ENCODE measurements at regions not wholly inside any gene's neighbourhood (a gene's known extent, or its start where the extent isn't known, plus 50 kb on each side); places are given as distances from the start of the nearest gene placed in this dataset.

DNA sequence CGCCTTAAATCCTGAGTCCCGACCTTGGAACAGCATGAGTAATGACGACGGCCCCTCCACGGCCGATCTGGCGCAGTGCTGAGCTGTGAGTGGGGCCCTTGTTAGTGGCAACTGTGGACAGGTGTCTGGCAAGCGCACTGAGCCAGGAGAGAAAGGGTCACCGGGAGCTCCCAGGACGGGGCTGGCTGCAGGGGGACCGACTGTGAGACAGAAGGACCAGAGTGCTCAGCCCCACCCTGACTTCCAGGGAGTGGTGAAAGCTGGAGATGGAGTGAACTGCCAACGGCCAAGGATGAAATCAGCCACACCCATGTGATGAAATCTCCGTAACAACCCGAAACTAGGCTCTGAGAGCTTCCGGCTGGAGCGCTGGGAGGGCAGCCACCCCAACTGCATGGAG lies 228.6 kb downstream of the BRD1 start:
- Histone ChIP-seq H3K9me2 (ENCODE audit: insufficient read depth) (no peaks in the 10 kb centered on the region), H3K9me3 (ENCODE audit: low read depth) (no peaks in the 10 kb centered on the region), H3K4me1 (ENCODE audit: insufficient read depth) (no peaks in the 10 kb centered on the region), H3K27me3 (replicated peaks; ENCODE audit: insufficient read depth) (no peaks in the 10 kb centered on the region), H3K79me2 (ENCODE audit: insufficient read depth) (no peaks in the 10 kb centered on the region), H3K4me3 (no peak overlapping the region), H3F3A (ENCODE audit: insufficient read depth) (no peaks in the 10 kb centered on the region), H4K20me1 (ENCODE audit: insufficient read depth) (no peaks in the 10 kb centered on the region), H3K36me3 (ENCODE audit: low read depth) (no peaks in the 10 kb centered on the region), H3K9ac (no peak overlapping the region), H3K4me2 (ENCODE audit: unreplicated experiment) (no peak overlapping the region), H2AFZ (no peak overlapping the region), H3K27ac (no peak overlapping the region)
- WGBS, 2 experiments (ENCODE audit: low coverage in 1 of 2, low lambda C conversion rate in 2 of 2, missing lambda C conversion rate in 2 of 2) = 20 to 33% methylated on average over 16 of the region's 16 CpGs
- TF ChIP-seq EZH2phosphoT487 (IDR thresholded peaks at IDR 0.05; ENCODE audit: insufficient read depth, low read depth) (no peak), EZH2 (IDR thresholded peaks at IDR 0.05; ENCODE audit: insufficient read depth, poor library complexity, severe bottlenecking) (no peak)
- in situ Hi-C loops (cut with MboI) = no loop called here
- no peak for DNase-seq

DNA sequence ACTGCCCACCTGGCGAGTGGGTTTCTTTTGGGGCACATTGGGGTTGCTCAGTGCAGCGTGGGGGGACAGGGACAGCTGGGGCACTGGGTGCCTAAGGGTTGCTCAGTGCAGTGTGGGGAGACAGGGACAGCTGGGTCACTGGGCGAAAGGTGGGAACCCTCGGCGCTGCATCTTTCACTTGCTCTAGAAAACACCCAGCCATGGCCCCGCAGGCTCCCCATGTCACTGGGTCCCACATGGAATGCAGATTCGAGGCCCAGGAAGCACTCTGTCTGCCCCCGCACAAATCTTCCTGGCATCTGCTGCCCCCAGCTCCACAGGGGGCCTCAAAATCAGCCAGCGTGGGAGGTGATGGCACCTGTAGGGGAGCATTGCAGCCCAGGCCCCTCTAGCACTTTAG lies 229.3 kb downstream of the BRD1 start:
- H3K79me2 ChIP-seq (ENCODE audit: insufficient read depth) = no peaks in the 10 kb centered on the region
- no peaks in the 10 kb centered on the region for H3K9me2 ChIP-seq (ENCODE audit: insufficient read depth)
- no peaks in the 10 kb centered on the region for H3K36me3 ChIP-seq (ENCODE audit: low read depth)
- no peaks in the 10 kb centered on the region for H3K9me3 ChIP-seq (ENCODE audit: low read depth)
- H3K4me2 ChIP-seq (ENCODE audit: unreplicated experiment) = no peak overlapping the region
- no peak overlapping the region for H3K9ac ChIP-seq
- no peak for TF ChIP-seq EZH2 (IDR thresholded peaks at IDR 0.05; ENCODE audit: insufficient read depth, poor library complexity, severe bottlenecking)
- TF ChIP-seq EZH2phosphoT487 (IDR thresholded peaks at IDR 0.05; ENCODE audit: insufficient read depth, low read depth) = no peak
- no peaks in the 10 kb centered on the region for H3F3A ChIP-seq (ENCODE audit: insufficient read depth)
- in situ Hi-C loops (cut with MboI) = no loop called here
- no peak overlapping the region for H2AFZ ChIP-seq
- no peaks in the 10 kb centered on the region for H3K4me1 ChIP-seq (ENCODE audit: insufficient read depth)
- no peaks in the 10 kb centered on the region for H3K27me3 ChIP-seq (replicated peaks; ENCODE audit: insufficient read depth)
- WGBS, 2 experiments (ENCODE audit: low coverage in 1 of 2, low lambda C conversion rate in 2 of 2, missing lambda C conversion rate in 2 of 2) = 45 to 46% methylated on average over 7 to 9 of the region's 9 CpGs
- no peak for DNase-seq
- no peaks in the 10 kb centered on the region for H4K20me1 ChIP-seq (ENCODE audit: insufficient read depth)
- no peak overlapping the region for H3K4me3 ChIP-seq
- no peak overlapping the region for H3K27ac ChIP-seq

DNA sequence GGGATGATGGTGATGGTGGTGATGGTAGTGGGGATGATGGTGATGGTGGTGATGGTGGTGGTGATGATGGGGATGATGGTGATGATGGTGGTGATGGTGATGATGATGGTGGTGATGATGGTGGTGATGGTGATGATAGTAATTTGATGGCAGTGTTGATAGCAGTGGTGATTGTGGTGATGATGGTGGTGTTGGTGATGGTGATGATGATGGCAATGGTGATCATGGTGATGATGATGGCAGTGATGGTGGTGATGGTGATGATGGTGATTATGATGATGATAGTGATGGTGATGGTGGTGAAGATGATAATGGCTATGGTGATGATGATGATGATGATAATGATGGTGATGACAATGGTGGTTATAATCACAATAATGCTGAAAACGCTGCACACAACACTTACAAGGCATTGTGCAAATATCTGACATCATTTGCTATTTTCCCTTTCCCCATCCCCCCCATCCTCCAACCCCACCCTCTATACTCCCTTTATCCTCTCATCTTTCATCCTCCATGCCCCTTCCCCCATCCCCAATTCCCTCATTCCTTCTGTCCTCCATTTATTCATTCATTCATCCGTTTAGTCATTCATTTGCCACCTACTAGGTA lies 230.1 kb downstream of the BRD1 start:
- H3K9me2 ChIP-seq (ENCODE audit: insufficient read depth) = no peaks in the 10 kb centered on the region
- WGBS, 2 experiments (ENCODE audit: low coverage in 1 of 2, low lambda C conversion rate in 2 of 2, missing lambda C conversion rate in 2 of 2) = 4 to 27% methylated on average over 2 of the region's 2 CpGs
- H3K4me2 ChIP-seq (ENCODE audit: unreplicated experiment) = no peak overlapping the region
- no peaks in the 10 kb centered on the region for H4K20me1 ChIP-seq (ENCODE audit: insufficient read depth)
- H2AFZ ChIP-seq = no peak overlapping the region
- H3K4me1 ChIP-seq (ENCODE audit: insufficient read depth) = no peaks in the 10 kb centered on the region
- H3K36me3 ChIP-seq (ENCODE audit: low read depth) = no peaks in the 10 kb centered on the region
- H3K27ac ChIP-seq = no peak overlapping the region
- no peaks in the 10 kb centered on the region for H3K27me3 ChIP-seq (replicated peaks; ENCODE audit: insufficient read depth)
- no peaks in the 10 kb centered on the region for H3K9me3 ChIP-seq (ENCODE audit: low read depth)
- no peak for DNase-seq
- no peak overlapping the region for H3K4me3 ChIP-seq
- no peaks in the 10 kb centered on the region for H3F3A ChIP-seq (ENCODE audit: insufficient read depth)
- no peak overlapping the region for H3K9ac ChIP-seq
- in situ Hi-C loops (cut with MboI) = no loop called here
- no peak for TF ChIP-seq EZH2phosphoT487 (IDR thresholded peaks at IDR 0.05; ENCODE audit: insufficient read depth, low read depth)
- TF ChIP-seq EZH2 (IDR thresholded peaks at IDR 0.05; ENCODE audit: insufficient read depth, poor library complexity, severe bottlenecking) = no peak
- no peaks in the 10 kb centered on the region for H3K79me2 ChIP-seq (ENCODE audit: insufficient read depth)

DNA sequence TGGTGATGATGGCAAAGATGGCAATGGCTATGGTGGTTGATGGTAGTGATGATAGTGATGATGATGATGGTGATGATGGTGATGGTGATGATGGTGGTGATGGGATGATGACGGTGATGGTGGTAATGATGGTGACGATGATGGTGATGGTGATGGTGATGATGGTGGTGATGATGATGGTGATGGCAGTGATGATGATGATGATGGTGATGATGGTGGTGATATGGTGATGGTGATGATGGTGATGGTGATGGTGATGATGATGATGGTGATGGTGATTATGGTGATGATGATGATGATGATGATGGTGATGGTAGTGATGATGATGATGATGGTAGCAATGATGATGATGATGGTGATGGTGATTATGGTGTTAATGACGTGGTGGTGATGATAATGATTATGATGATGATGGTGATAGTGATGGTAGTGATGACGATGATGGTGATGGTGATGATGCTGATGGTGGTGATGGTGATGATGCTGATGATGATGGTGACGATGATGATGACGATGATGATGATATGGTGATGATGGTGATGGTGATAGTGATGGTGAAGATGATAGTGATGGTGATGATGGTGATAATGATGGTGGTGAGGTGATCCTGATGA lies 232.1 kb downstream of the BRD1 start:
- Histone ChIP-seq H2AFZ (no peak overlapping the region), H3K9me3 (ENCODE audit: low read depth) (no peaks in the 10 kb centered on the region), H3K79me2 (ENCODE audit: insufficient read depth) (no peaks in the 10 kb centered on the region), H3F3A (ENCODE audit: insufficient read depth) (no peaks in the 10 kb centered on the region), H3K4me2 (ENCODE audit: unreplicated experiment) (no peak overlapping the region), H4K20me1 (ENCODE audit: insufficient read depth) (no peaks in the 10 kb centered on the region), H3K9me2 (ENCODE audit: insufficient read depth) (no peaks in the 10 kb centered on the region), H3K36me3 (ENCODE audit: low read depth) (no peaks in the 10 kb centered on the region), H3K27ac (no peak overlapping the region), H3K4me3 (no peak overlapping the region), H3K9ac (no peak overlapping the region), H3K27me3 (replicated peaks; ENCODE audit: insufficient read depth) (no peaks in the 10 kb centered on the region), H3K4me1 (ENCODE audit: insufficient read depth) (no peaks in the 10 kb centered on the region)
- TF ChIP-seq EZH2phosphoT487 (IDR thresholded peaks at IDR 0.05; ENCODE audit: insufficient read depth, low read depth) (no peak), EZH2 (IDR thresholded peaks at IDR 0.05; ENCODE audit: insufficient read depth, poor library complexity, severe bottlenecking) (no peak)
- 36 to 46% methylated on average over 4 to 6 of the region's 6 CpGs for WGBS, 2 experiments (ENCODE audit: low coverage in 1 of 2, low lambda C conversion rate in 2 of 2, missing lambda C conversion rate in 2 of 2)
- no peak for DNase-seq
- in situ Hi-C loops (cut with MboI) = no loop called here
